22Rv1 (cell line): ENCODE measurements at regions not wholly inside any gene's neighbourhood (a gene's known extent, or its start where the extent isn't known, plus 50 kb on each side); places are given as distances from the start of the nearest gene placed in this dataset.

Experiments
- ZFX ChIP-seq: fragments of 450-650 bp; IDR thresholded peaks from 2 replicates; pipeline ENCODE4 v1.6.1; 2017; ENCODE audit warnings: antibody characterized with exemption, borderline replicate concordance
- TF ChIP-seq, protein P1 (sequence below): fragments of 450-650 bp; IDR thresholded peaks from 2 replicates; pipeline ENCODE4 v1.5.1; 2017; ENCODE audit warnings: mild to moderate bottlenecking

DNA sequence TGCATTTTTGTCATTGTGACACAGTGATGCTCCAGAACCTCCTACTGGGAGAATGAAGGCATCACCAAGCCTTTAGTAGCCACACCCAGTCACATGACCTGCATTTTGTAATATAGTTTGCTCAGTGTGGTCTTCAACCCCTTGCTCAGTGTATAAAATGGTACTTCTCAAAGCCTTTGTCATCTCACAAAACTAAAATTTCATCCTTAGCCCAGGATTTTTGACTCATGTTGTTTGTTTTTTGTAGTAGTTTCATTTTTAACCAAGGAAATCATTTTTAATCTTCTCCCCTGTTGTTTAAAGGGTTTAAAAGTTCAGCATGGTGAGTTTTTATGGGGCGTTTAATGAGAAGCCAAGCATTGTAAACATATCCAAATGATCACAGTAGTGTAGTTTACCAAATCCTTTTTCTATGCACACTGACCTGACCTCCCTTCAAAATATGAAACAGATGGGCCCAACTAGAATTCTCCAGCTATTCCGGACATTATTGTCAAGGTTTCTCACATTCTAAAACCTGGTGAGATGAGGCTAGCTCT, 123.5 kb upstream of the IL12A start:
- TF ChIP-seq, protein P1, sequence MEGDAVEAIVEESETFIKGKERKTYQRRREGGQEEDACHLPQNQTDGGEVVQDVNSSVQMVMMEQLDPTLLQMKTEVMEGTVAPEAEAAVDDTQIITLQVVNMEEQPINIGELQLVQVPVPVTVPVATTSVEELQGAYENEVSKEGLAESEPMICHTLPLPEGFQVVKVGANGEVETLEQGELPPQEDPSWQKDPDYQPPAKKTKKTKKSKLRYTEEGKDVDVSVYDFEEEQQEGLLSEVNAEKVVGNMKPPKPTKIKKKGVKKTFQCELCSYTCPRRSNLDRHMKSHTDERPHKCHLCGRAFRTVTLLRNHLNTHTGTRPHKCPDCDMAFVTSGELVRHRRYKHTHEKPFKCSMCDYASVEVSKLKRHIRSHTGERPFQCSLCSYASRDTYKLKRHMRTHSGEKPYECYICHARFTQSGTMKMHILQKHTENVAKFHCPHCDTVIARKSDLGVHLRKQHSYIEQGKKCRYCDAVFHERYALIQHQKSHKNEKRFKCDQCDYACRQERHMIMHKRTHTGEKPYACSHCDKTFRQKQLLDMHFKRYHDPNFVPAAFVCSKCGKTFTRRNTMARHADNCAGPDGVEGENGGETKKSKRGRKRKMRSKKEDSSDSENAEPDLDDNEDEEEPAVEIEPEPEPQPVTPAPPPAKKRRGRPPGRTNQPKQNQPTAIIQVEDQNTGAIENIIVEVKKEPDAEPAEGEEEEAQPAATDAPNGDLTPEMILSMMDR: no peak
- no peak for TF ChIP-seq ZFX
